Pancreas (tissue), 10 donors: ENCODE measurements at regions not wholly inside any gene's neighbourhood (a gene's known extent, or its start where the extent isn't known, plus 50 kb on each side); places are given as distances from the start of the nearest gene placed in this dataset.
A peak's percentile ranks its signal among the peaks of the same experiment; 100 is the strongest.

Experiments used
- ATAC-seq, 4 donors: fragments of 200-7000 bp; cut with Tn5 transposase; one replicate each; pipeline versions ENCODE4 v1.8.0 to v1.9.1; 2020; ENCODE audit warnings: mild to moderate bottlenecking in 4 of 4, moderate library complexity in 4 of 4
- DNase-seq, 6 donors: peaks; one replicate each; pipeline ENCODE4 v3.0.0-alpha.2; 2020
- FAIRE-seq: peaks from 2 replicates; lab custom pipeline; 2012; peaks lifted over from hg19 to GRCh38; lab: Jason Lieb, UNC
- H3K27ac ChIP-seq, 4 donors: fragments of 200-600 bp; sonication (generic); 1 replicate in 3 of 4; 2 replicates in 1 of 4; pipeline versions ENCODE4 v1.5.0 to v1.8.0; 2020
- H3K27me3 ChIP-seq, 4 donors: fragments of 200-600 bp; one replicate each; pipeline ENCODE4 v1.8.0; 2021
- H3K36me3 ChIP-seq, 3 donors: fragments of 200-600 bp; sonication (generic) in 1 of 3; one replicate each; pipeline versions ENCODE4 v1.5.0 to v1.8.0; 2020 to 2021
- H3K4me1 ChIP-seq, 3 donors: fragments of 200-600 bp; one replicate each; pipeline ENCODE4 v1.8.0; 2021
- H3K4me3 ChIP-seq, 4 donors: fragments of 200-600 bp; sonication (generic) in 2 of 4; one replicate each; pipeline versions ENCODE4 v1.5.0 to v1.8.0; 2020 to 2021
- H3K9me3 ChIP-seq, 4 donors: fragments of 200-600 bp; one replicate each; pipeline ENCODE4 v1.8.0; 2021
- CTCF ChIP-seq, 4 donors: fragments of 200-600 bp; sonication (generic) in 3 of 4; IDR thresholded peaks; one replicate each; pipeline versions ENCODE4 v1.5.0 to v1.8.0; 2021; ENCODE audit warnings: antibody characterized with exemption in 4 of 4
- WGBS, 2 donors: extraction: QIAGEN DNeasy Blood & Tissue Kit; methylation state at CpG; one replicate each; pipeline ENCODE4 v1.1.7; 2013; 5-methylcytosine and 5-hydroxymethylcytosine counted together
- intact Hi-C, 3 donors: fragments of 100-400 bp; cut with DNase I; formaldehyde crosslinking; loops; one replicate each; pipeline versions ENCODE4 v1.11.1 to v1.14.2; 2022
- donor health status: healthy with polysubstance abuse.
- donor health status: DM: no; HTN: no; CAD: no; lungs with moderate emphysema.
- donor health status: DM: no; HTN: no; CAD: no.
- donor health status: control.
- donor health status: control.
- donor health status: Bipolar disorder and iron deficiency.
- donor health status: DM: yes; HTN: yes; CAD: no.
- donor health status: DM: no; HTN: no; CAD: no.
- donor health status: DM: no; HTN: no; CAD: no.
- donor health status: DM: yes; HTN: yes; CAD: no.

GRCh38 chr21:39124681-39125251, 58.5 kb downstream of the PSMG1 start:
- TF ChIP-seq CTCF (IDR thresholded peaks at IDR 0.05), result no peak
- 51 to 63% methylated on average over 7 of the region's 7 CpGs for WGBS, 2 donors
- Histone ChIP-seq H3K27me3 (no peaks in the 10 kb centered on the region), H3K4me3 (no peak overlapping the region), H3K36me3 (no peaks in the 10 kb centered on the region), H3K4me1 (no peaks in the 10 kb centered on the region), H3K27ac (no peak overlapping the region), H3K9me3 (no peaks in the 10 kb centered on the region)
- no peak for DNase-seq
- no peak for ATAC-seq
- FAIRE-seq, result no peak
- intact Hi-C loops, result loop anchor here in 1 of 3 donors (5.0 kb wide), 1 partner anchor 392 kb away; no protein-coding TSS in a partner anchor

- H3K9me3 ChIP-seq, result no peaks in the 10 kb centered on the region
- DNase-seq (no peak), FAIRE-seq (no peak), ATAC-seq (no peak)
- TF ChIP-seq CTCF (IDR thresholded peaks at IDR 0.05), result no peak
- intact Hi-C loops, result loop anchor here in 1 of 3 donors (5.0 kb wide), 1 partner anchor 391 kb away; no protein-coding TSS in a partner anchor
- H3K4me1 ChIP-seq, result no peaks in the 10 kb centered on the region
- H3K27me3 ChIP-seq, result no peaks in the 10 kb centered on the region
- no peaks in the 10 kb centered on the region for H3K36me3 ChIP-seq
- H3K4me3 ChIP-seq, result no peak overlapping the region
- H3K27ac ChIP-seq, result no peak overlapping the region
Measured at GRCh38 chr21:39123375-39123774, 59.9 kb downstream of the PSMG1 start.

GRCh38 chr21:39121600-39122355, 61.5 kb downstream of the PSMG1 start:
- no peaks in the 10 kb centered on the region for H3K9me3 ChIP-seq
- 81 to 84% methylated on average over 7 of the region's 7 CpGs for WGBS, 2 donors
- TF ChIP-seq CTCF (IDR thresholded peaks at IDR 0.05), result no peak
- no peak overlapping the region for H3K27ac ChIP-seq
- ATAC-seq (no peak), DNase-seq (peak in 1 of 6 donors; percentile 39), FAIRE-seq (no peak)
- H3K4me3 ChIP-seq, result no peak overlapping the region
- no peaks in the 10 kb centered on the region for H3K36me3 ChIP-seq
- H3K27me3 ChIP-seq, result no peaks in the 10 kb centered on the region
- no peaks in the 10 kb centered on the region for H3K4me1 ChIP-seq
- intact Hi-C loops, result loop anchor here in 1 of 3 donors (5.0 kb wide), 1 partner anchor 389 kb away; no protein-coding TSS in a partner anchor

DNA sequence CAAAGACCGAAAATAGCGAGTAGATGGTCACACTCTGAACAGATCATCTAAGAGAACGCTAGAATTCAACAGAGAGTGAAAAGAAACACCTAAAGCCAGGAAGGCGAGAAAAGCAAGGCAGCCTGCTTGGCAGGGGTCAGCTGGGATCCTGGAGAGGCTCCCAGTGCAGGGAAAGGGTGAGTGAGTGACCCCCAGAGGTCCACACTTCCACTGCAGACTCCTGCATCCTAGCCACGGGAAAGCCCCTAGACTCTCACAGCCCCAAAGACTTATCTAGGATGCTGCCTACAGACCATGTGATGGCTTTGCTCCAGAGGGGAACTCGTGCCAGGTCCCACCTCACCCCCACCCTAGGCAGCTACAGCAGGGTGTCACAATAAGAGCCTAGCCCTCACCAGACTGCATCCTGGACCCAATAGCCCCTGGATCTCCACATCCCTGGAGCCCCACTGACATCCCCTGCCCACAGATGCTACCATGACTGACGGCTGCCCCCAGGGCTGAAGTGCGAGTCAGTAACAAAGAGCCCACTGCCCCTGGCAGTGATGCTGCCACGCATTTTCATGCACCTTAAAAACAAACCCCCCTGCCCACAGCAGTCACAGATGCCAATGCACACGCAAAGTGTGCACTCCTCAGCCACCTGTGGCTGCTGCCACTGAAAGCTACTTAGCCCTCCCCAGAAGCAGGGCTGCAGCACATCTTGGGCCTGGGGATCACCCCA, 62.2 kb downstream of the PSMG1 start:
- WGBS, 2 donors, result 54 to 56% methylated on average over 10 of the region's 10 CpGs
- H3K27ac ChIP-seq, result no peak overlapping the region
- DNase-seq, result no peak
- no peaks in the 10 kb centered on the region for H3K36me3 ChIP-seq
- no peak for TF ChIP-seq CTCF (IDR thresholded peaks at IDR 0.05)
- H3K9me3 ChIP-seq, result no peaks in the 10 kb centered on the region
- no peak for ATAC-seq
- intact Hi-C loops, result loop anchor here in 1 of 3 donors (5.0 kb wide), 1 partner anchor 389 kb away; no protein-coding TSS in a partner anchor
- H3K4me1 ChIP-seq, result no peaks in the 10 kb centered on the region
- no peak for FAIRE-seq
- no peaks in the 10 kb centered on the region for H3K27me3 ChIP-seq
- no peak overlapping the region for H3K4me3 ChIP-seq
